Suppressor macrophage treated with lipopolysaccharide for 1 hour (primary cell): ENCODE measurements at regions not wholly inside any gene's neighbourhood (a gene's known extent, or its start where the extent isn't known, plus 50 kb on each side); places are given as distances from the start of the nearest gene placed in this dataset.

Source experiments
- DNase-seq, 3 donors: peaks; one replicate each; pipeline ENCODE4 v3.0.0-alpha.2; 2020 to 2022

- no peak for DNase-seq
These were observed 179.1 kb upstream of the FAT4 start for GRCh38 chr4:125135652-125136051.

- no peak for DNase-seq
These were observed 182.0 kb upstream of the FAT4 start for GRCh38 chr4:125132729-125133128.

- DNase-seq: no peak
These were observed 182.7 kb upstream of the FAT4 start for GRCh38 chr4:125131891-125132680.

- no peak for DNase-seq
These were observed 189.5 kb upstream of the FAT4 start for GRCh38 chr4:125125276-125125675.

DNA sequence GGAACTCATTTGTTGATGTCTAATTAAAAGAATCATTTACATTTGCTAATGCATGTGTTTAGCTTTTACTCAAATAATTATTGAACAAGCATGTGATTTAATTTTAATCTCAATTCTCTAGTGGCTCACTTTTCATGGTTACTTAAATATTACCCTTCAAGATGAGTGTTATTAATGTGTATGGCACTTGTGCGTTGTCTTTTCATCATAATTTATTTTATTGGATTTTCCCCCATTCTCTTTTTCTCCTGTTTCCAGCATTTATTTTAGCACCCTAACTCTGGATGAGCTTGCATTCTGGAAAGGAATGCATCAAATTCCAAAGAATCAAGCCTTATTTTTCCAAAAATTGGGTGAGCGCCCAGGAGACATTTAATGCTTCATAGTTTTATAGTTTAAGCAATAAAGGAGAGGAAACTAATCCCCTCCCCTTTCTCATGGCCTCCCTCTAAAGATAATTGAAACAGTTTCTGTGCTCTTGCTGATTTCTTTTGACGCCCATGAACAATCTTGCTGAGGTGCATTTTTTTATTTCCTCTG is 191.1 kb upstream of the FAT4 start:
- no peak for DNase-seq

DNA sequence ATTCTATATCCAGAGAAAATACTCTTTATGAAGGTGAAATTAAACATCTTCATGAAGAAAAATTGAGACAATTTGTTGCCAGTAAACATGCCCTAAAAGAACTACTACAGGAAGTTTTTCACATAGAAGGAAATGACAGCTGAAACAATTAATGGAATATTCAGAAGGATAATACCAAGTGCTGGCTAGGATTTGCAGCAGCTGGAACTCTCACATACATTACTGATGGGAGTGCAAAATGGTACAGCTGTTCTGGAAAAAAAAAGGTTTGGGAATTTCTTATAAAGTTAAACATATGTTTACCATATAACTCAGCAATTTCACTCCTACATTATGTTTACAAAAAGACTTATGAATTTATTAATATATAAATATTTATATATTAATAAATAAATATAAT is 193.2 kb upstream of the FAT4 start:
- no peak for DNase-seq

GRCh38 chr4:125116431-125116830 is 198.3 kb upstream of the FAT4 start:
- DNase-seq: no peak

GRCh38 chr4:125115941-125116340 is 198.8 kb upstream of the FAT4 start:
- DNase-seq: no peak

- DNase-seq: no peak
These were observed 199.3 kb upstream of the FAT4 start for GRCh38 chr4:125115476-125115875.

- DNase-seq: no peak
These were observed 202.2 kb upstream of the FAT4 start for GRCh38 chr4:125112536-125112935.

GRCh38 chr4:125111323-125111722 is 203.4 kb upstream of the FAT4 start:
- DNase-seq: no peak

GRCh38 chr4:125105561-125105960 is 209.2 kb upstream of the FAT4 start:
- no peak for DNase-seq

GRCh38 chr4:125104616-125105015 is 210.1 kb upstream of the FAT4 start:
- DNase-seq: no peak

DNA sequence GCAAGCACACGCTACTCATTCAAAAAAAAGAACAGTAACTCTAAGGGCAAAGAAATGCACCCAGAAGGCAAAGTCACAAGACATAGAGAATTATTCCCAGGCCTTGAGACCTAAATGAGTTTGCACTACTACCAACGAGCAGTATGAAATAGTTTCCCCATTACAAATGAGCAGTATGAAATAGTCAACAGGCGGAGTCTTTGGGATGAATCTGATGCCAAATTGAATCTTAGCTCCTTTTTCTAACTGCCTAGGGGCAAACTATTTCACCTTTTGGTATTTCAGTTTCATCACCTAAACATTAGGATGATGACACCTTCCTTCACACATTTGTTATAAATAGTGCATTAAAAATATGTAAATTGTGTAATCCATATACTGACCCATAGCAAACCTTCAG is 213.0 kb upstream of the FAT4 start:
- DNase-seq: no peak

DNA sequence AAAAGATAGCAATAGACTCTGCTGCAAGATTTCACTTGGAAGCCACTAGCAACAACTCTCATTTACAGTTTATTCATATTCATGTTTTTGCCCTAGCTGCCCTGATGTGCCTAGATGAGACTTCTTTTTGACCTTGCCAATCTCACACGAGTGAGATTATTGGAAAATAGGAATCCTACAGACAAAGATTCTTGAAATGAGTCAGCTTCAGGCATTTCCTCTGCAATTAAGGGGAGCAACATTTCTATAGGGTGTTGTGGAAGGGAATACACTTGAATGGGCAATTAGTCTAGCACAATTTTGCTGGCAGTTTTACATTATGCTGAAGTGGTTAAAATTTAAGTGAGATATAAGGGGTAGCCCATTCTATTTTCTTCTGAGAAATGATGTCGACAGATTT is 217.0 kb upstream of the FAT4 start:
- no peak for DNase-seq

- DNase-seq: no peak
These were observed 218.1 kb upstream of the FAT4 start for GRCh38 chr4:125096662-125097061.

DNA sequence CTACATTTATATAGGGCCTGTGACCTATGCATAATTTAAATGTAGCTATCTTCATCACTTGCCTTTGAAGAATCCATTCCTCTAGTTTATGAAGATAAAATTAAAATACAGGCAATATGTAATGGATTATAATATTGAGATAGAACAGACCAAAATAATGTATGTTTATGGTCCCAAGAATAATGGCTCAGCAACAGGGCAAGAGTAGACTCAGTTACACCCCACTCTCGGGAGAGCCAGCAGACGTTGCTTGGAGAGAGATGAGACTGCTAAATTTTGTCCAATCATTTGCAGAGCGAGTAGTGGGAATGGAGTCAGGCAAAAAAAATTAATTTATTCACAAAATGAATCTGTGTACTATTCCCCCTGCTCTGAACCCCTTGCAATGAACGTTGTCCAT is 223.2 kb upstream of the FAT4 start:
- DNase-seq: no peak

DNA sequence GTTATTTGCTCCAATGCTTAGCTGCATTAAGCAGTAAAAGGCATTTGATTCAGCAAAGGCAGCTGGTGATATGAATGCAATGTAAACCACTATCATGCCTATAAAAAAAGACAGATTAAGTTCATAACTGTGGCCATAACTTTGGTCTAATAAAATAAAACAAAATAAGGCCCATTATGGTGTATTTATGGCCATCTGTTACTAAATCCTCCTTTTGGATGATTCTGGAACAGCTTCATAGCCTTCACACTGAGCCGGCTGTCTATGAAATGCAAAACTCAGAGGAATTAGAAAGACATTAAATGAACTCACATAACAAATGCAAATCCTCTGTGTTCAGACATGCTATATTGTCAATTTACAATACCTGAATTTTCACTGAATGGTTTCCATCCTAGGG is 223.7 kb upstream of the FAT4 start:
- no peak for DNase-seq

GRCh38 chr4:125084608-125085007 is 230.1 kb upstream of the FAT4 start:
- no peak for DNase-seq

DNA sequence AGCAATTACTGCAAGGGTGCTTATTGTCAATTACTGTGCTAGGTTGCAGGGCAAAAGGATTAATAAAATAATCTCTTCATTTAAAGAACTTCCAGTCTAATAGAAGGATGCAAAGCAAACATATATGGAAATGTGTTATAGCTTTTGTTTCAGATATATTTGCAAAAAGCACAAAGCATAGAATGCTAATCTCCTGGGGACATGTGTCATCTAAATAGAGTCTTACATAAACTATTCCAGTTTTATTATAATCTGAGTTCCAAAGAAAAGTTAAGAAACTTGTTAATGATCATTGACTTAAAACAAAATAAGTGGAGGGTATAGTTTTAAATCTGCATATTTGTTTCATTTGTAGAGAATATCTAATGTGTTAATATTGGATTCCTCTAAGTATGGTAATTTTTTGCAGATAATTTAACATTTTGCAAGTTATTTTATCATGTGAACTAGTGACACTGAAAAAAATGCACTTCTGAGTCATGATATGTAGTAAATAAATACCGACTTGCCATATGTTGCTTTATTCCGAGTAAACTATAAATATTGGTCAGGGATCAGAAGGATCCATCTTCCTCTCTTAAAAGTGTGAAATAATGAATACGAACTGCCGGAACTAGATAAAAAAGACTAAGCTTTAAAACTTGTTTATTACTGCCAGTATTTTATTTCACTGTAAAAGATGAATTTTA is 231.9 kb upstream of the FAT4 start:
- DNase-seq: no peak

- no peak for DNase-seq
These were observed 242.5 kb upstream of the FAT4 start for GRCh38 chr4:125072269-125072668.

GRCh38 chr4:125070861-125071260 is 243.9 kb upstream of the FAT4 start:
- DNase-seq: no peak

GRCh38 chr4:125062115-125063050 is 252.4 kb upstream of the FAT4 start:
- no peak for DNase-seq
